ENCODE measurements at regions not wholly inside any gene's neighbourhood (a gene's known extent, or its start where the extent isn't known, plus 50 kb on each side); places are given as distances from the start of the nearest gene placed in this dataset.

- intact Hi-C loops (cut with DNase I), result no loop called here
- WGBS (ENCODE audit: insufficient coverage, low coverage, low lambda C conversion rate, missing lambda C conversion rate), result 61% methylated on average over 5 of the region's 5 CpGs
- Histone ChIP-seq H3K27ac (no peak overlapping the region), H3K9me3 (no peaks in the 10 kb centered on the region), H3K4me1 (no peaks in the 10 kb centered on the region), H3K36me3 (no peaks in the 10 kb centered on the region), H3K27me3 (no peaks in the 10 kb centered on the region), H3K4me3 (no peak overlapping the region)
- ATAC-seq, result no peak
- TF ChIP-seq POLR2A (IDR thresholded peaks at IDR 0.05) (no peak), CTCF (IDR thresholded peaks at IDR 0.05) (no peak)
- no peak for DNase-seq
Observed at GRCh38 chr2:35783723-35784122, 571.9 kb upstream of the CRIM1 start.

- no peaks in the 10 kb centered on the region for H3K27me3 ChIP-seq
- TF ChIP-seq CTCF (IDR thresholded peaks at IDR 0.05) (no peak), POLR2A (IDR thresholded peaks at IDR 0.05) (no peak)
- intact Hi-C loops (cut with DNase I), result no loop called here
- H3K4me3 ChIP-seq, result no peak overlapping the region
- no peaks in the 10 kb centered on the region for H3K36me3 ChIP-seq
- no peaks in the 10 kb centered on the region for H3K9me3 ChIP-seq
- 30% methylated on average over 2 of the region's 2 CpGs for WGBS (ENCODE audit: insufficient coverage, low coverage, low lambda C conversion rate, missing lambda C conversion rate)
- H3K4me1 ChIP-seq, result no peaks in the 10 kb centered on the region
- no peak overlapping the region for H3K27ac ChIP-seq
- DNase-seq (no peak), ATAC-seq (no peak)
Observed at GRCh38 chr2:35741556-35741955, 614.0 kb upstream of the CRIM1 start.

GRCh38 chr2:35731674-35732073, 623.9 kb upstream of the CRIM1 start:
- TF ChIP-seq POLR2A (IDR thresholded peaks at IDR 0.05), result no peak
- H3K36me3 ChIP-seq, result no peaks in the 10 kb centered on the region
- ATAC-seq (no peak), DNase-seq (no peak)
- H3K27me3 ChIP-seq, result no peaks in the 10 kb centered on the region
- no peak overlapping the region for H3K4me3 ChIP-seq
- H3K27ac ChIP-seq, result no peak overlapping the region
- H3K9me3 ChIP-seq, result no peaks in the 10 kb centered on the region
- intact Hi-C loops (cut with DNase I), result no loop called here
- H3K4me1 ChIP-seq, result no peaks in the 10 kb centered on the region

- ATAC-seq (no peak), DNase-seq (no peak)
- no peak overlapping the region for H3K27ac ChIP-seq
- H3K27me3 ChIP-seq, result no peaks in the 10 kb centered on the region
- TF ChIP-seq CTCF (IDR thresholded peaks at IDR 0.05) (no peak), POLR2A (IDR thresholded peaks at IDR 0.05) (no peak)
- intact Hi-C loops (cut with DNase I), result no loop called here
- H3K36me3 ChIP-seq, result no peaks in the 10 kb centered on the region
- H3K4me1 ChIP-seq, result no peaks in the 10 kb centered on the region
- no peak overlapping the region for H3K4me3 ChIP-seq
- WGBS (ENCODE audit: insufficient coverage, low coverage, low lambda C conversion rate, missing lambda C conversion rate), result 73% methylated on average over 3 of the region's 3 CpGs
- no peaks in the 10 kb centered on the region for H3K9me3 ChIP-seq
Observed at GRCh38 chr2:35714883-35715282, 640.7 kb upstream of the CRIM1 start.

GRCh38 chr2:35708411-35708923, 647.1 kb upstream of the CRIM1 start:
- intact Hi-C loops (cut with DNase I), result no loop called here
- H3K9me3 ChIP-seq, result no peaks in the 10 kb centered on the region
- 76% methylated on average over 2 of the region's 2 CpGs for WGBS (ENCODE audit: insufficient coverage, low coverage, low lambda C conversion rate, missing lambda C conversion rate)

More at GRCh38 chr2:35708411-35708923, 647.1 kb upstream of the CRIM1 start:
- Histone ChIP-seq H3K27ac (no peak overlapping the region), H3K4me3 (no peak overlapping the region), H3K36me3 (no peaks in the 10 kb centered on the region), H3K4me1 (no peaks in the 10 kb centered on the region), H3K27me3 (no peaks in the 10 kb centered on the region)
- no peak for DNase-seq
- TF ChIP-seq CTCF (IDR thresholded peaks at IDR 0.05) (no peak), POLR2A (IDR thresholded peaks at IDR 0.05) (no peak)
- ATAC-seq, result no peak

All from right lobe of liver (tissue), 6 donors.